ENCODE measurements at regions not wholly inside any gene's neighbourhood (a gene's known extent, or its start where the extent isn't known, plus 50 kb on each side); places are given as distances from the start of the nearest gene placed in this dataset.

- no peak for TF ChIP-seq CTCF (IDR thresholded peaks at IDR 0.05; ENCODE audit: low read depth, low read length)
- no peak overlapping the region for H3K4me3 ChIP-seq (replicated peaks in 1 of 2; ENCODE audit: low read depth in 2 of 2, low read length in 2 of 2)
- peak; percentile 48 to 96 for DNase-seq (ENCODE audit: low read depth in 2 of 2)
Measured at GRCh38 chr13:50678464-50679162, 164.9 kb downstream of the DLEU7 start.

GRCh38 chr13:50679321-50679720 lies 164.2 kb downstream of the DLEU7 start:
- TF ChIP-seq CTCF (IDR thresholded peaks at IDR 0.05; ENCODE audit: low read depth, low read length) = no peak
- H3K4me3 ChIP-seq (replicated peaks in 1 of 2; ENCODE audit: low read depth in 2 of 2, low read length in 2 of 2) = no peak overlapping the region
- DNase-seq (ENCODE audit: low read depth in 2 of 2) = peak; percentile 44 to 74

GRCh38 chr13:50682002-50682401 lies 161.5 kb downstream of the DLEU7 start:
- H3K4me3 ChIP-seq (replicated peaks in 1 of 2; ENCODE audit: low read depth in 2 of 2, low read length in 2 of 2) = no peak overlapping the region
- TF ChIP-seq CTCF (IDR thresholded peaks at IDR 0.05; ENCODE audit: low read depth, low read length) = no peak
- DNase-seq (ENCODE audit: low read depth in 2 of 2) = peak in 1 of 2 donors; percentile 36

- no peak overlapping the region for H3K4me3 ChIP-seq (replicated peaks in 1 of 2; ENCODE audit: low read depth in 2 of 2, low read length in 2 of 2)
- no peak for TF ChIP-seq CTCF (IDR thresholded peaks at IDR 0.05; ENCODE audit: low read depth, low read length)
- no peak for DNase-seq (ENCODE audit: low read depth in 2 of 2)
Measured at GRCh38 chr13:50682966-50683365, 160.5 kb downstream of the DLEU7 start.

- no peak overlapping the region for H3K4me3 ChIP-seq (replicated peaks in 1 of 2; ENCODE audit: low read depth in 2 of 2, low read length in 2 of 2)
- DNase-seq (ENCODE audit: low read depth in 2 of 2) = peak in 1 of 2 donors; percentile 50
- TF ChIP-seq CTCF (IDR thresholded peaks at IDR 0.05; ENCODE audit: low read depth, low read length) = no peak
Measured at GRCh38 chr13:50684366-50684765, 159.1 kb downstream of the DLEU7 start.

GRCh38 chr13:50685491-50685890 lies 158.0 kb downstream of the DLEU7 start:
- H3K4me3 ChIP-seq (replicated peaks in 1 of 2; ENCODE audit: low read depth in 2 of 2, low read length in 2 of 2) = no peak overlapping the region
- no peak for TF ChIP-seq CTCF (IDR thresholded peaks at IDR 0.05; ENCODE audit: low read depth, low read length)
- peak; percentile 54 to 59 for DNase-seq (ENCODE audit: low read depth in 2 of 2)

- no peak overlapping the region for H3K4me3 ChIP-seq (replicated peaks in 1 of 2; ENCODE audit: low read depth in 2 of 2, low read length in 2 of 2)
- no peak for DNase-seq (ENCODE audit: low read depth in 2 of 2)
- no peak for TF ChIP-seq CTCF (IDR thresholded peaks at IDR 0.05; ENCODE audit: low read depth, low read length)
Measured at GRCh38 chr13:50685956-50686355, 157.5 kb downstream of the DLEU7 start.
